Neutrophil (primary cell): ENCODE measurements at regions not wholly inside any gene's neighbourhood (a gene's known extent, or its start where the extent isn't known, plus 50 kb on each side); places are given as distances from the start of the nearest gene placed in this dataset.

Experiments
- H3K27ac ChIP-seq: fragments of 200-600 bp; sonication (generic); 2 replicates; pipeline ENCODE4 v1.5.1; 2016; ENCODE audit warnings: mild to moderate bottlenecking, moderate library complexity
- H3K27me3 ChIP-seq: fragments of 200-600 bp; sonication (generic); 2 replicates; pipeline ENCODE4 v1.6.0; 2016; ENCODE audit warnings: mild to moderate bottlenecking
- H3K36me3 ChIP-seq: fragments of 200-600 bp; sonication (generic); 2 replicates; pipeline ENCODE4 v1.5.1; 2017
- H3K4me1 ChIP-seq, 2 experiments: fragments of 200-600 bp in 1 of 2; sonication (generic) in 1 of 2; 1 replicate in 1 of 2; 2 replicates in 1 of 2; pipeline versions ENCODE4 v1.5.1 to v1.6.1; 2013 to 2016; ENCODE audit warnings: low read depth in 1 of 2, low read length in 1 of 2, mild to moderate bottlenecking in 1 of 2, moderate library complexity in 1 of 2; ENCODE audit not compliant: control insufficient read depth in 1 of 2, insufficient read depth in 1 of 2
- H3K4me3 ChIP-seq, 2 experiments: fragments of 200-600 bp in 1 of 2; sonication (generic) in 1 of 2; 1 replicate in 1 of 2; 2 replicates in 1 of 2; pipeline ENCODE4 v1.5.1; 2013 to 2016; ENCODE audit warnings: low read depth in 1 of 2, low read length in 1 of 2, mild to moderate bottlenecking in 1 of 2, moderate library complexity in 1 of 2
- H3K9me3 ChIP-seq: fragments of 200-600 bp; sonication (generic); 2 replicates; pipeline ENCODE4 v1.5.1; 2016
- TF ChIP-seq, protein P1 (sequence below): fragments of 200-600 bp; sonication (generic); IDR thresholded peaks from 2 replicates; pipeline ENCODE4 v1.5.1; 2016; ENCODE audit warnings: antibody characterized with exemption

DNA sequence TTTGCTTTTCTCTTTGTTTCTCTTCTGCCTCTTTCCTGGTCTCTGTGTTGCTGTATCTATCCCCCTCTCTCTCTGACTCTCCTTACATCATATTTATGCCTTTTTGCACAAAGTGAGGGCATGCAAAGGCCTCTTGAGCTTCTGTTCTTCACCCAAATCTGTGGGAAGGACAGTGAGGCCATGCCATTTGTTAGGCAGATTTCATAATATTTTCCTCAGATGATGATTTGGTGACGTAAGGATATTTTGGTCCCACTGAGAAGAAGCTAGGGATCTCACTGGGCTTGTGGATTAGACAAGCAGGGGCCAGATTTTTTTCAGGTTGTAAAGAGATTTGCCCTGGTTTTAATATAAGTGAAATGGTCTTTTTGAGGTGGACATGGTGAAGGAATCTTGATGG is 249.4 kb upstream of the USP24 start:
- Histone ChIP-seq H3K27me3 (no peaks in the 10 kb centered on the region), H3K4me3 (no peak overlapping the region), H3K36me3 (no peaks in the 10 kb centered on the region), H3K27ac (no peak overlapping the region), H3K9me3 (no peaks in the 10 kb centered on the region), H3K4me1 (no peaks in the 10 kb centered on the region)
- TF ChIP-seq, protein P1, sequence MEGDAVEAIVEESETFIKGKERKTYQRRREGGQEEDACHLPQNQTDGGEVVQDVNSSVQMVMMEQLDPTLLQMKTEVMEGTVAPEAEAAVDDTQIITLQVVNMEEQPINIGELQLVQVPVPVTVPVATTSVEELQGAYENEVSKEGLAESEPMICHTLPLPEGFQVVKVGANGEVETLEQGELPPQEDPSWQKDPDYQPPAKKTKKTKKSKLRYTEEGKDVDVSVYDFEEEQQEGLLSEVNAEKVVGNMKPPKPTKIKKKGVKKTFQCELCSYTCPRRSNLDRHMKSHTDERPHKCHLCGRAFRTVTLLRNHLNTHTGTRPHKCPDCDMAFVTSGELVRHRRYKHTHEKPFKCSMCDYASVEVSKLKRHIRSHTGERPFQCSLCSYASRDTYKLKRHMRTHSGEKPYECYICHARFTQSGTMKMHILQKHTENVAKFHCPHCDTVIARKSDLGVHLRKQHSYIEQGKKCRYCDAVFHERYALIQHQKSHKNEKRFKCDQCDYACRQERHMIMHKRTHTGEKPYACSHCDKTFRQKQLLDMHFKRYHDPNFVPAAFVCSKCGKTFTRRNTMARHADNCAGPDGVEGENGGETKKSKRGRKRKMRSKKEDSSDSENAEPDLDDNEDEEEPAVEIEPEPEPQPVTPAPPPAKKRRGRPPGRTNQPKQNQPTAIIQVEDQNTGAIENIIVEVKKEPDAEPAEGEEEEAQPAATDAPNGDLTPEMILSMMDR = no peak

DNA sequence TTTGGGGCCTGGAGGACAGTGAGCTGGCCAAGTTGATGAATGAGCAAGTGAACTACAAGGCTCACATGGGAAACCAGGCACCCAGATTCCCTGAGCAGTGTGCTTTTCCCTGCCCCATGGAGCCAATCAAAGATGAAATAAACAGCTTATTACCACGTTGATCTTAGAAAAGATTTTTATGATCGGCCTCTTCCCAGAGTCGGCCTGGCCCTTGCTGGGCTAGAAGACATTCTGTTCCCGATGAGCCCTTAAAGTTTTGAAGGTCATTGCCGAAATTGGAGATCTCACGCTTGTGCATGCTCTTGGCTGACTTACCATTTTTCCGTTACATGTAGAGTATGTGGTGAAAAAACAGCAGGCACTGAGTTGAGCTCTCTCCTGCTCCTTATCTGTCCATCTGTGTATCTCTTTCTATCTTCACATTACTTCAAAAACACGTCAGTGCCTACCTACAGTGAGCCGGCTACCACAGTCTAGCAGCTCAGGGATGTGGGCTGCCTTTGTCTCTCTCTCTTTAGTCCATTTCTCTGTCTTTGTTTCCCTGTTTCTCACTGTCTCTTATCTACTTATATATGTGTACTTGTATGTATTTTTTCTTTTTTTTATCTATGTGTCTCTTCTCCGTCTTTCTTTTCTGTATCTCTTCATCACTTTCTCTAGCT is 248.8 kb upstream of the USP24 start:
- Histone ChIP-seq H3K36me3 (no peaks in the 10 kb centered on the region), H3K4me3 (no peak overlapping the region), H3K27ac (no peak overlapping the region), H3K27me3 (no peaks in the 10 kb centered on the region), H3K9me3 (no peaks in the 10 kb centered on the region), H3K4me1 (no peaks in the 10 kb centered on the region)
- TF ChIP-seq, protein P1 = no peak

DNA sequence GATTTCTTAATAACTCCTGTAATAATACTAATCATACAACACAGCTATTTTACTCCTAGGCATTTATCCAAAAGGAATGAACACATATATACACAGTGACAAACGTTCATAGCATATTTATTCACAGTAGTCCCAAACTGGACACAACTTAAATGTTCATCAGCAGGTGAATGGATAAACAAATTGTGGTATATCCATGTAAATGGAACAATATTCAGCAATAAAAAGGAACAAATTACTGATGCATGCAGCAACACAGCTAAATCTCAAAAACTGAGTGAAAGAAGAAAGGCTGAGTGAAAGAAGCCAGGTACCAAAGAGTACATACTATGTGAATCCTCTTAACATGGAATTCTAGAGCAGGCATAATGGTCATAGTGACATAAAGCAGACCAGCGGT is 242.7 kb upstream of the USP24 start:
- TF ChIP-seq, protein P1 = no peak
- Histone ChIP-seq H3K4me1 (no peaks in the 10 kb centered on the region), H3K27ac (no peak overlapping the region), H3K4me3 (no peak overlapping the region), H3K36me3 (no peaks in the 10 kb centered on the region), H3K9me3 (no peaks in the 10 kb centered on the region), H3K27me3 (no peaks in the 10 kb centered on the region)

DNA sequence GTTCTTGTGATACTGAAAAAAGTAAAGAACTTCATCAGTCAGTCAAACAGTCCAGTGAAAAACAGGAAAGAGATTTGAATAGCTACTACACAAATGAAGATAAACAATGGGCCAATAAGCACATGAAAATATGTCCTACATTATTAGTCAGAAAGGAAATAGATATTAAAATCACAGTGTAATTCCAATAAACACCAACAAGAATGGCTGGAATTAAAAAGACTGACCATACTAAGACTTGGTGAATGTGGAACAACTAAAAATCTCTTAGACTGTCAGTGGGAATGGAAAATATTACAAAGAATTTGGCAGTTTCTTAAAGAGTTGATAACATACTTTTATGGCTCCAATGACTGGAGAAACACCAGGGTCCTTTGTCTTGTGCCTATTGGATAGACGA is 241.8 kb upstream of the USP24 start:
- no peaks in the 10 kb centered on the region for H3K36me3 ChIP-seq
- TF ChIP-seq, protein P1 = no peak
- H3K9me3 ChIP-seq = no peaks in the 10 kb centered on the region
- H3K4me1 ChIP-seq = no peaks in the 10 kb centered on the region
- no peak overlapping the region for H3K27ac ChIP-seq
- no peak overlapping the region for H3K4me3 ChIP-seq
- H3K27me3 ChIP-seq = no peaks in the 10 kb centered on the region

DNA sequence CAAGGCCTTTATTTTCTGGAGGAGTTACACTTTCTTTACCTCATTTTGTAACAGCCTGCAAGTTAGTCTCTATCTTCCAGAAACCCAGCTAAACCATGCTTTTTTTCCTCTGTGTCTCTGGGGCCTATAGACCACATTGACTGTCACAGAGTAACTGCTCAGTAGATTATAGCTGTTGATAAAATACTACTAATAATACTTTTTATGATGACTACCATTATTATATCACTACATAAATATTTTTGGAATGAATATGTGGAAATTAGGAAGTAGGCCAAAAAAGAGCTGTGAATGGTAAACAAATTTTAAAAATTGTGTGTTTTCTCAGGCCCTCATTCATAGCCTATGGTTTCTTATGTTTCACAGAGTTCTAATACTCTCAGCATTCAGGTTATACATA is 233.1 kb upstream of the USP24 start:
- H3K27ac ChIP-seq = no peak overlapping the region
- H3K27me3 ChIP-seq = no peaks in the 10 kb centered on the region
- H3K4me1 ChIP-seq = no peaks in the 10 kb centered on the region
- H3K9me3 ChIP-seq = no peaks in the 10 kb centered on the region
- TF ChIP-seq, protein P1 = no peak
- H3K4me3 ChIP-seq = no peak overlapping the region
- H3K36me3 ChIP-seq = no peaks in the 10 kb centered on the region
